ENCODE measurements at regions not wholly inside any gene's neighbourhood (a gene's known extent, or its start where the extent isn't known, plus 50 kb on each side); places are given as distances from the start of the nearest gene placed in this dataset.
"Not testable (repeated sequence)": the region's sequence is repeated elsewhere in the genome, so short reads cannot be mapped to it uniquely, and the experiment has no call there.

DNA sequence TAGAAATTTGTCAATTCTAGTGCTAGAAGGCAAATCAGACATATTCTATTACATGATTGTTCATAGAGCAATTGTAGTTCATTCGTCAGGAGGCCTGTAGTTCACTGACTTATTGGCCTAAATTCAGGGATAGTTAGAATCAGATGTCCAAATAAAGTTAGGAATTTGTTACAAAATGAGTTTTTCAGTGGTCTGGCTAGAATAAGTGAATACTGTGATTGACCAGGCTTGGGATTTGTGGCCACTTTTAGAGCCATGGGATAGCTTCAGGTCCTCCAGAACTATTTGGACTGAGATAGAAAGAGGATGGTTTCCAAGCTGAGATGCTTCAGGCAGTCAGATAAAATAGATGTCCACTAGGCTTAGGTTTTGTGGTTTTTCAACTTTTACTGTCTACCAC is 199.1 kb upstream of the MPDZ start:
- no peak for DNase-seq

DNA sequence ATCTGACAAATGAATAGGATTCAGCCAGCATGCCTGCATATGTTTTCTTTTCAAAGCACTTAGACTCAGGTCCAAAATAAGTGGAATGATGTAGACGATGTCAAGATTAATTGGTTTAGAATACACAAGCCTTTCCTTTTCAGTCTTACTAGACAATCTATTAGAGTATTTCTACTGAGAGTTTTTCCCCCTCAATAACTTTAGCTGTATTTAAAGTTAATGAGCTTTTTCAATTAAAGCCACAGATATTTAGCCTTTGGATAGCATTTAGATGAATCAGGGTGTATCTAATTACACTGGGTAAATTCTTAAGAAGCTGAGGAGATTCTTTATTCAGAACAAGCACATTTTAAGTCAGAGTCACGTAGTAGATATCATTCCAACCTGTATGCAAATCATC is 198.7 kb upstream of the MPDZ start:
- no peak for DNase-seq

DNA sequence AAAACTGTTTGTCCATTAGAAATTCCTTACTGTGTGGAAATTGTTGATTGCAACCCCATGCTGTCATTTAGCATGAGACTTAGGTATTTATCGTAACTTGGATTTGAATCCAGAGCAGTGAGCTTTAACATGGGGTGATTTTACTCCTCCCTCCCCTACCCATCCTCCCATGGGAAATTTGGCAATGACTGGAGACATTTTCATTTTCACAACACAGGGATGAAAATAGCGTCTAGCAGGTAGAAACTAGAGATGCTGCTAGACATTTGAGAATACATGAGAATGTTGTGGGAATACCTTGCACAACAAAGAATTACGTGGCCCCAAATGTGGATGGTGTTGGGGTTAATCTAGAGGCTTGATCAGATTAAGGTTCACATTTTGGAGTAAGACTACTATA is 191.3 kb upstream of the MPDZ start:
- no peak for DNase-seq

DNA sequence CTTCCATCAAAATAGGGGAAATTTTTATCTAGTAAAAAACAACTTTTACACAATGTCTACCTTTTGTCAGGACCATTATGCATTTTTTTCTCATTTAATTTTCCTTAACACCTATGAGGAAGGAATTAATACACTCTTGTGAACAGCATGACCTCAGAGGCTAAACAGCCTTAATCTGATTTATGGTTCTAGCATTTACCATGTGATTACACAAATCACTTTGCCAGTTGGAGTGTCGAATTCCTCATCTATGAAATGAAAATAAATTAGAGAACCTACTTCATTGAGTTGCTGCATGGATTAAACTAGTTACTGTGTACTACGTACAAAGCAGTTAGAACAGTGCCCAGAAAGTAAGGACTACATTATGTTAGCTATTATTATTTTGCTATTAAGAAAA is 187.7 kb upstream of the MPDZ start:
- DNase-seq, result no peak

DNA sequence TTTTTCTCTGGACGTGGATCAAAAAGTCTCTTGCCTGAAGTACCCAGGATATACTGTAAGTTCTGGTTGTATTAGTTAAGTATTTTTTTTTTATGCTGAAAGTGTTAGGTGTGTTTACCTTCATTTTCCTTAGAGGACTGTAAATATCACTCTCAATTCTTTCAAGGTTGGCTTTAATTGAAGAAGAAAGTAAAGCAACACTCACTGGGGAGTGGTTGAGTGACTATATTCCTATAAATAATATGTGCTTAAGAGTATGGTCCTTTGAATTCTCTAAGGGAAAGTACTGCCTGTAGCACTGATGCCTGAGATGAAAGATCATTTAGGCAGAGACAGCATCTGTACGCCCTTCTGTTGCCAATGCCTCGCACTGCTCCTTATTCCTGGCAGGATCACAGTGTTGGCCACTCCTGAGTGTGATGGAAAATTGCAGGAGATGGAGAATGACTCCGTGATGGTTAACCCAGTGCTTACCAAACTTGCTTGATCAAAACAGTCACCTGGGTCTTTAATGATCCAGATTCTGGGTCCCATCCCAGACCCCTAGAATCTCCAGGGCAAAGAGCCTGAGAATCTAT is 182.0 kb upstream of the MPDZ start:
- no peak for DNase-seq

DNA sequence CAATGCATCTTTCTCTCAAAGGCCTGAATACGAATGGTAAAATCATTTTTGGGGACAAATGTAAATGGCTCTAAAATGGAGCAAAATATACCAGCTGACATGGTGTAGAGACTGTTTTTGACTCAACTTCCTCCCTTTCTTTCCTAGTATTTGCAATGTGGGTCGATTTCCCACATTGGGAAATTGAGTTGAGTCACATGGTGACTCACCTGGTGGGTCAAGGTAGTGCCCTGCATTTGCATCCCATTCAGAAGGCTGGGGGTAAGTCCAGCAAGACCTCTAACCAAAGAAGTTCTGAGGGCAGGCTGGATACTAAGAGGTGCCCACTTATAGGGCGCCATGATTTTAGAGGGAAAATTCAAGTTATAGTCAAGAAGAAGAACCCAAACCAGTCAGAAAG is 179.6 kb upstream of the MPDZ start:
- no peak for DNase-seq

DNA sequence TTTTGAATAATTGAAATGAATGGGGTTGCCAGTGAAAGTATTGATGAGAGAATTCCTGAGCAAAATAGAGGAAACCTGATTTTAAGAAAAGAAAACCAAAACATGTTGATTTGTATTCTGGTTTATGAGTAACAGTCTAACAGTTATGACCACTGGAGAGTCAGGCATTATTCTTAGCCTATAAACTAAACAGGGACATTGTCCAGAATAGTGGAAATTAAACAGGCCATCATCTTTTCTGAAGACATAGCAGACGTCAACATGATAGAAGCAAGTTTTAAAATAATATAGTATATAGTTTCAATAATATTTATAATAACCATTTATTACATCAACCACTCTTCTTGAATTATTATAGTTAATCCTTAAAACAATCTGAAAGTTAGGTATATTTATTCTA is 178.3 kb upstream of the MPDZ start:
- no peak for DNase-seq

DNA sequence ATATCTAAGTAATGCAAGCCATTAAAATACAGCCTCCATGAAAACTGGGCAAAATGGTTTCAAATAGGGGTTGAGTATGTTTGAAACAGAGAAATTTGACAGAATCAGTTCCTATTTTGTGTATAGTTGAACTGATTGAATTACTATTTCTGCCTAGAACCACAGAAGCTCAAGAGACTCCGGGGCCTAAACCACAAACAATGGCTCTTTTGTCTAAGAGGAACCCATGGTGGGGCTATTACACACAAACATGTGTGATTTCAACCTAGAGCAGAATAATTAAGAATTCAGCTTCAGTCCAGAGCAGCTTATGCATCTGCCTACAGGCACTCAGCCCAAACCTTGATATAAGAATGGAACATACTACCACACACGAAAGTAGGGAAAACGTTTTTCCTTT is 171.2 kb upstream of the MPDZ start:
- DNase-seq, result no peak

DNA sequence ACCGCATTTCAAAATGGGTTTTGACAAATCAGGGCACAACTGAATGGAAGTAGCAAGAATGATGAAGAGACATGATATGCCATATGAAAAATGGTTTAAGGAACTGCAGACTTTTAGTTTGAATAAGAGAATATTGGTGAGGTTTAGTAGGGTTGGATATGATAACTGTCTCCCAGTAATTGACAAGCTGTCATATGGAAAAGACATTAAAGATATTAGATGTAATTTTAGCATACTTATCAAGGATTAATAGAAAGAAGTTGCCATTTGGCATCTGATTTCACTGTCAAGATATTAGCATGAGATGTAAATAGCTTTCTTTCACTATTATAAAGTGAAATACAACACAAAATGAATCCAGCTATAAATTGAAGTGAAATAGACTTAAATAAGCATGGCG is 169.0 kb upstream of the MPDZ start:
- DNase-seq, result no peak

DNA sequence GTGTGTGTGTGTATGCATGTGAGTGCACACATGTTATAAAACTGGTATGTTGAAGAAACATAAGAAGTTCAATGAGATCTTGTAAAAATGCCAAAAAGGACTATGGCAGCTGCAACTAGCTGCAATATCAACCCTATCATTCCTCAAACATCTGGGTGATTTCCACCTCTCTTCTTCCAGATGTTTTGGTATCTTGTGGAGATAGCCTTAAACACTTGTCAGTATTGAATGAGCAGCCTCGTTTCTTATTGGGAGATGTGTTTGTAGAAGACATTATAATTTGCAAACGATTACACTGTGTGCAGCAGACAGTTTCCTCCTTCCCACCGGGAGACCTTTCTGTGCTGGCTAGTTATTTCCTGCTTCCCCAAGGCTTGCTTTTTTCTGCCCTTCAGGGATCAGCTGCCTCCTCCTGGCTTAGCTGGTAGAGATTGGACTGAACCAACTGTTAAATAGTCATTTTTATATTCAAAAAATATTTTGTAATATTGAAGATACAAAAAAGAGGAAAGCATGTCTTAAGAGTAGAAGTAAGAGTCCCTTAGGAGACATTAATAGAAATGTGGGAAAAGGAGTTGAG is 168.4 kb upstream of the MPDZ start:
- DNase-seq, result no peak

DNA sequence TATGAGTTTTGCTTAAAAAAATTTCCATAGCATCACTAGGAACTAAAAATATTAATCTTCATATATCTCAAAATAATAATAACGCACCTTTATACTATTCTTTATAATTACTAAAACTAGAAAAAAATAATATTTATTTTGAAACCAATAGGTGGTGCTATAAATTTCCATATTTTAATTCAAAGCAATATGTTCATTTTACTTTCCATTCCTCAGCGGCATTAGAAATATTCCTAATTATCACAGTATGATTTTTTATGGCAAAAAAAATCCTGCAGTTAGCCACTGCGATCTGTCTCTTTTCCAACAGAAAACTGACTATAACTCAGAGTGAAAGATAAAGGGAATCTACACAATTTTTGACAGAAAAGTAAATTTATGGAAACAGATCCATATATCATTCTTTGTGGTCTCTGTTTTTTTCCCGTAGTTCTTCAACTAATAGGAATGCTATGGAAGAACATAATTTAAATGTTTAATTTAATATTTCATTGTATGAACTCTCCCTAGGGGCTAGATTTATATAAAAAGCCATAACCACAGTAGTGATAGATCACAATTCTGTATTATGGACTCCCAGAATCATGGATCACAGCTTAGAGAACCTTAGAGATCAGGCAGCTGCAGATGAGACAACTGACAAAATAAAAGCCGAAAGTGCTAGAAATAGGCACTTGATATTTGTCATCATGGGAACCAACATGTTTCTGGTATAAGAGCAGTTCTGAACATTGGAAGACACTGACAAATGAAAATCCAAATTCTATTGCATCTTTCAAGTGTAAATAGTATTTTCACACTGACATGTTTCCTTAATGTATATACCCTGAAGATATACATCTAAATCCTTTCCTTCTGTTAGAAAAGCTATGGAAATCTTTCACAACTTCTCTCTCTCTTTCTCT is 167.7 kb upstream of the MPDZ start:
- no peak for DNase-seq

DNA sequence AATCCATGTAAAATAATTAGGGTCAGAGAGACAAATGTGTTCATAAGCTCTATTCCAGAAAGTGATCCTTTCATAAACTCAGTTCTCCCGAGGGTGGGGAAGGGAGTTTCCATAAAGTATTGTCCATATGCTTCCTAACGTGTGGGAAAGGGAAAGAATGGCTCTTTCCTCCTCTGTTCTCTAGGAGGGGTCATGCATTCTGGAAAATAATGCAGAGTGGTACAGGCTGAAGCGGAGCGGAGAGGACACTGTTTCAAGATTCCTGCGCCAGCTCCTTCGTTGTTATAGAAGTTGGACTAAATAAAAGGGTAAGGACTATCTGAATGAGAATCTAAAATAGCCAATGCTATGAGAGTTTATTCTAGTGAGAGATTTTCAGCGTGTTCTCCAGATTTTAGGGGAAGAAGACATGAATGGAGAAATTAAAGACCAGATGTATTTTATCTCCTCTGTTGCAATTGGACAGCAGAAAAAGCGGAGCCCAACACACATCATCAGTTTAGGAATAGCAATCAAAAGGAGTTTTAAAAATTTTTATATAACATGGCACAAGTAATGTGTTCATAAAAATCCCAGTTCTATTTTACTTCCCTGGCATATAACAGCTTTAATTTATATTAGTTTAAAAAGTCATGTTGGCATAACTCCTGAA is 166.9 kb upstream of the MPDZ start:
- DNase-seq, result no peak

DNA sequence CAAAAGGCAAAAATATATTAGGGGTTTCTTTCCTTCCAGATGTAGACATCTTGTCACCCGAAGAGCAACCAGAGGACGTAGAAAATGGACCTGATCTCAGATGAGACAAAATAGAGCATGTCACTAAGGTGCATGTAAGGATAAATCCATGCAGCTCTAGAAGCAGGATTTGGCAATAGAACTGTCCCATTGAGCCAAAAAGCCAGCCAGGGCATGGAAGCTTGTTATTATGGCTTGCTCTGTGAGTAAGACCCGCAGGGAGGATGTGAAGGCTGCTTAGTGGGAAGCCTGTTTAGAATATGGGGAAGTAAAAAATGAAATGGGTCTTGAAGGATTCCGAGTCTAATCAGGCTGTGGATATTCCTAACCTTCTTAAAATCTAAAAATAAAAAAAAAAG is 165.6 kb upstream of the MPDZ start:
- DNase-seq, result no peak

DNA sequence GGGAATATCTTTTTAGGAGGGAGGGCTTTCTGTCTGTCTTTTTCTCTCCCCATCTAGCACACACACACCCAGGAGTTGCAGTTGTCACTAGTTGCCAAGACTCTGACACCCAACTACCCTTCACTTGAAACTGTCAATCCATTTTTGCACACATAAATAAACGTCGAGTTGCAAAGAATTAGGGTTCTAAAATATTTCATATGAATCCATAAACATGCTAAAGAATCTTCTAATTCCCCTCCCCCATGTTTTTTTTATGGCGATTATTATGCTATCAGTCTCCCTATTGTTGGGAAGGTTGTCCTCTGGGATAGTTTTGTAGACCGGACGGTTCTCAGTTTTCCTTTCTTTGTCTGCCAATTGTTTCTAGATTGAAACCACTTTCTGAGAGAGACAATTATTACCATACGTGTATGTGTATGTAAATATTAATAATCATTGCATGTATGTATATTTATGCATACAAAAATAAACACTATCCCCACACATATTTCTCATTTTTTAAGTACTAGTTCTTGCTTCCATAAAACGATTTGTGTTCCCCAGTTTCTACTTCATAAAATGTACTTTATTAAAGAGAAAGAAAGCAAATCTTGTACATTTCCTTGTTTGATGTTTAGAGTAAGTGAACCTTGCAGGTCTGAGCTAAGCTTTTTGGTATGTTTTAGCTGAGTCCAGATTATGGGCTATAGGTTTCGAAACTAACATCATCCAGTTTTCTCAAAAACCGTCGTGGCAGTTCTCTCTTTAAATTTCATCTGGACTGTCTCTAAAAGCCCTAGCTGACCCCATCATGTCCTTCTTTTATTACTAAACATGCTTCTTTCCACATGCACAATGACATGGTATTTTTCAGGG is 165.0 kb upstream of the MPDZ start:
- DNase-seq, result no peak

DNA sequence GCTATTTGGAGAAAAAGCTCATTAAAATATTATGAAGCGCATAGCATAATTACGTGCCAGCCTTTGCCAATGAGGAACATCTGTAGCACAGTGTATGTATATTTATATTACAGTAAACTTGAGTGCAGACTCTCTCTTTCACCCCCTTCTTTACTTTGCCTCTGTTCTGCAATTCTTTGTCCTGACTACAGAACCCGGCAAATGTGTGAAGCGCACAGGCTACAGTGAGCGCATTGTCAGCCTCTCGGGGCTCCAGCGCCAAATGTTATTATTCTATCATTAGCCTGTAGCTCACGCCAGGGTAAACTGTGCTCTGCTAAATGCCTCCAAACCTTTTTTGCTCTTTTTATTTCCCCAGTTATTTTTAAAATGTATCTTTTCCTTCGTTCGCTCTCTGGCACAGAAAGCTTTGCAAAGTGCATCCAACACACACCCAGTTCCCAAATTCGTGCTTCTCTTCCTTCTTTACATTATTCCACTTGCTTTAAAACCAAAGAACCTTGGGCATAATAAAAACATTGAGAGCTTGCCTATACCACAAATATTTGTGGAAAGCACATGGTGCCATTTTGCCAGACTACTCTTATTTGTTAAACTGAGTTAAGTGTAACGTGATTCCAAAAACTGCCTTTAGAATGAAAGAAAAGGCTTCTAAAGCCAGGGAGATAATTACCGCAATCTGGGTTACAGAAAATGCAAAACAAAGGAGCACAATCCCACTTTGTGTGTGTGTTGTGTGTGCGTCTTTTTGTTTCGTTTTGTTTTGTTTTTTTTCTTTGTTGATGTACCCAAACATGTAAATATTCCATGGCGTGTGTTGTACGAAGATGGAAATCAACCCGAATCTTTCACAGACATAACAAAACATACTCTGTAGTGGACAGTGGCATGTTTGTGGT is 164.1 kb upstream of the MPDZ start:
- DNase-seq, result no peak

DNA sequence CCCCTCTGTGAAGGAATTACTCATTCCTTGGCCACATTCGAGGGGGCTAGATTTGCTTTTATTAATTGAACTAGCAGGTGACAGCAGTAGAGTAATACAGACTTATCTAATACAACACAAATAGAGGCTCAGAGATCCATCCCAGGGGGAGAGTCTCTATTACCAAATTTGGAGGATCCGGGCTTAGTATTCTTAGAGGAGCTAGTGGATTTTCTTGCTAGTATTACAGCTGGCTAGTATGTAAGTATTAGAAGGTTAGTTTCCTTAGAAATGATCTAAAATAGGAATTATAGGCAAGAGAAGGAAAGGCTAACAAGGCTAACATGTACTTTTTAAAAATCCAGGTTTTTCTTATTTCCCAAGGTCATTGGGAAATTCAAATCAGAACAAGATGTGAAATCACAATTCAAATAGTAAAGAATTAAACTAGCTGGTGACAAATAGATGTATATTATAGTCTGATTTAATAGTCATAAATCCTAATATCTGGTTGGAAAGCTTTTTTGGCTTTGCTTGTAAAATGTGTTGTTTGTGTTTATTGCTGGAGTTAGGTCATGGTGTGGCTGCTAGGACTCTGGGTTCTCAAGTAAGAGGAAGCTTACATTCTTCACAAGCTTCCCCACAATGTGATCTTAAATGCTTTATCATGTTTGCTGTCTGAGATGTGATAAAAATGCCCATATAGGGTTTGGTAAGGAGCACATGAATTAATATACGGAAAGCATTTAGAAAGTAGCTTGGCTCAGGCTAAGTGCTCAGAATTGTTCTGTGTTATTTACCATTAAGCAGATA is 160.4 kb upstream of the MPDZ start:
- DNase-seq, result no peak

DNA sequence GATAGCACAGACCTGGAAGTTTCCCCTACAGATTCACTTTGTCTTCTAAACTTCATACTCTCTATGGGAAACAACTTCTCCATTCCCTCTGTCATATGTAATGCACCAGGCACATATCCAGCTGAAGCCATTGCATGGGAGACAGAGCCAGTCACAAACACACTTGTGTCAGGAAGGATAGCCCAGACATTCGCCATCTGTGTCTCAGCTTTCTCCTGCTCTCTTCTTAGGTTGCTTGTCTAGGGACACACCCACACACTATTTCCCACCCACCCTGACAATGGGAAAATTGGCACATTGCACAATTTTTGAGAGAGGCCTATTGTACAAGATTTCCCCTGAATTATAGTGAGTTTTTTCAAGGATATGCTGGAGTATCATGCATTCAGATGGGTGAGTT is 158.4 kb upstream of the MPDZ start:
- no peak for DNase-seq

DNA sequence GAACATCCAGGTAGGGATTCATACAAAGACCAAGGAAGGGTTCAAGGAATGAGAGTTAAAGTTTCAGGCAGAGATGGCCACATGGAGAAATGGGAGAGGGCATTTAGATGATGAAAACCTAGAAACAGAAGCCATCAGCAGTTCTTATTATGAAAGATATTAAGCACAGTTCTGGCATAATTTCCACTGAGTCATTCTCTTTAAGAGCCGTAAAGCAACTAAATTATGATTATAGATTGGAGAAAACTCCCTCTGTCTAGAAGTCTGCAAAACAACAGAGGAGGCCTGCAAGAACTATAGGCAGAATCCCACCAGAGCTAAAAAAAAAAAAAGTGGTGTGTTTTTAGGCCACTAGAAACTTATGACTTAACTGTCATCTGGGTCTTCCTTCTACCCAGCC is 157.1 kb upstream of the MPDZ start:
- DNase-seq, result no peak

DNA sequence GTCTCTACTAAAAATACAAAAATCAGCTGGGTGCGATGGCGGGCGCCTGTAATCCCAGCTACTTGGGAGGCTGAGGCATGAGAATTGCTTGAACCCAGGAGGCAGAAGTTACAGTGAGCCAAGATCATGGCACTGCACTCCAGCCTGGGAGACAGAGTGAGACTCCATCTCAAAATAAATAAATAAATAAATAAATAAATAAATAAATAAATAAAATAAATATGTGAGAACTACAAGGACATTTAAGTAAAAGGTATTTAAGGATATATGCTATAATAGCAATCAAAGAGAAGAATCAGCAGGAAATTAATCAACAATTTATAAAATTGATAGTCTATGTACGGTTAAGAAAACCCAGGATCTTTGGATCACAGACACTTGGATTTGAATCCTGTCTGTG is 154.0 kb upstream of the MPDZ start:
- not testable (repeated sequence) for DNase-seq

DNA sequence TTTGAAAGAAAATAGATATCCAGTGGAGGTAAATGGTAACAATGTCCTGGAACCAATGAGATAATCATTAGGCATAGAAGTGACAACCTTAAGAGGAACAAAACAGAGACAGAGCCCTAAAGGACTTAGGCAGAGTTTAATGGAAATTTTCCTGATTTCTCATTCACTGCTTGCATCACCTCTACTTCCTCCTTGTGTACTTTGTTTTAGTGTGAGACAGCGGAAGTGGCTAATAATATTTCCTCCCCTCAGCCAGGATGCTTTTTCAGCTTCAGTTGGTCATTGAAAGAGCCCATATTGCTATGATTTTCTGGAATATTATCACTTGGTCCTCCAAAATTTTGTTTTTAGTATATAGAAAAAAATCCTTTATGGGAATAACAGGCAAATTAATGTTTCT is 153.4 kb upstream of the MPDZ start:
- DNase-seq, result no peak

DNA sequence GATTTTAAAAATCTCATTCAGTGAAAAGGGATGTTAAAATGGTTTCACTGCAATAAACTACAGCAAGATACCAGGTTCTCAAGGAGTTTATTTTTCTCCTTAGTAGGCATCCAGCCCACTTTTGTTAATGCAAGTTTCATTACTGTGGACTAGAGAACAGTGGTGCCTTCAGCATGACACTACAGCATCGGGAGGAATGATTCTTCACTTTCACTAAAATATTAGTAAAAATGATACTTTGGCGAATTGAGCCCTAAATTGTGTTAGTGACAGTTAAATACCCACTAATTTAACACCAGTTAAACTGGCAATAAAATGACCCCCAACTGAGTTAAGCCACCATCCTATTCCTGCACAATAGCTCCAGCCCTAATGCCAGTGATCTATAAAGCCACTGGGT is 152.2 kb upstream of the MPDZ start:
- DNase-seq, result no peak

All from T-helper 2 cell (primary cell).